HUES64 (cell line): ENCODE measurements at regions not wholly inside any gene's neighbourhood (a gene's known extent, or its start where the extent isn't known, plus 50 kb on each side); places are given as distances from the start of the nearest gene placed in this dataset.

Experiments
- H3K27ac ChIP-seq: 2 replicates; pipeline ENCODE4 v1.7.0; 2013; ENCODE audit warnings: low read depth, low read length, inconsistent platforms
- H3K27me3 ChIP-seq: 2 replicates; pipeline ENCODE4 v1.6.1; 2013; ENCODE audit warnings: mild to moderate bottlenecking, low read length; ENCODE audit not compliant: insufficient read depth
- H3K36me3 ChIP-seq: 2 replicates; pipeline ENCODE4 v1.6.1; 2013; ENCODE audit warnings: mild to moderate bottlenecking, low read length; ENCODE audit not compliant: insufficient read depth
- H3K4me1 ChIP-seq: 2 replicates; pipeline ENCODE4 v1.6.1; 2013; ENCODE audit warnings: mild to moderate bottlenecking, low read length, moderate library complexity; ENCODE audit not compliant: insufficient read depth
- H3K4me3 ChIP-seq: 2 replicates; pipeline ENCODE4 v1.5.1; 2013; ENCODE audit warnings: mild to moderate bottlenecking, low read length, moderate library complexity
- H3K9ac ChIP-seq: 2 replicates; pipeline ENCODE4 v1.6.1; 2013; ENCODE audit warnings: mild to moderate bottlenecking, low read depth, low read length
- H3K9me3 ChIP-seq: 2 replicates; pipeline ENCODE4 v1.6.1; 2013; ENCODE audit warnings: low read depth, low read length; ENCODE audit not compliant: insufficient read depth
- WGBS: fragments of 150-250, 120-280 bp; methylation state at CpG from one replicate; pipeline ENCODE4 v1.1.7; 2013; ENCODE audit warnings: missing lambda C conversion rate; 5-methylcytosine and 5-hydroxymethylcytosine counted together

GRCh38 chr16:50889276-50889675 is 147.4 kb downstream of the CYLD start:
- H3K4me1 ChIP-seq = no peaks in the 10 kb centered on the region; the same call in 1 of the 2 replicates
- no peak overlapping the region for H3K27ac ChIP-seq
- H3K9ac ChIP-seq = no peak overlapping the region
- H3K36me3 ChIP-seq = no peaks in the 10 kb centered on the region
- H3K27me3 ChIP-seq = no peaks in the 10 kb centered on the region
- no peak overlapping the region for H3K4me3 ChIP-seq
- H3K9me3 ChIP-seq = no peaks in the 10 kb centered on the region
- 94% methylated on average over 6 of the region's 6 CpGs for WGBS

- H3K27ac ChIP-seq = no peak overlapping the region
- H3K4me3 ChIP-seq = no peak overlapping the region
- 95% methylated on average over 8 of the region's 9 CpGs for WGBS
- no peaks in the 10 kb centered on the region for H3K9me3 ChIP-seq
- H3K36me3 ChIP-seq = no peaks in the 10 kb centered on the region
- no peaks in the 10 kb centered on the region; the same call in 1 of the 2 replicates for H3K4me1 ChIP-seq
- H3K9ac ChIP-seq = no peak overlapping the region
- no peaks in the 10 kb centered on the region for H3K27me3 ChIP-seq
Measured at GRCh38 chr16:50888486-50889261, 146.8 kb downstream of the CYLD start.

- no peak overlapping the region for H3K27ac ChIP-seq
- 90% methylated on average over 11 of the region's 11 CpGs for WGBS
- H3K9me3 ChIP-seq = no peaks in the 10 kb centered on the region
Measured at GRCh38 chr16:50887500-50888298, 145.8 kb downstream of the CYLD start.

GRCh38 chr16:50884066-50884860 is 142.4 kb downstream of the CYLD start:
- no peaks in the 10 kb centered on the region for H3K9me3 ChIP-seq
- 55% methylated on average over 17 of the region's 22 CpGs for WGBS
- no peak overlapping the region for H3K27ac ChIP-seq
- no peak overlapping the region for H3K4me3 ChIP-seq
- no peaks in the 10 kb centered on the region for H3K27me3 ChIP-seq
- H3K36me3 ChIP-seq = no peaks in the 10 kb centered on the region
- H3K4me1 ChIP-seq = no peaks in the 10 kb centered on the region
- H3K9ac ChIP-seq = no peak overlapping the region

More at GRCh38 chr16:50887500-50888298, 145.8 kb downstream of the CYLD start:
- no peaks in the 10 kb centered on the region; the same call in 1 of the 2 replicates for H3K4me1 ChIP-seq
- H3K27me3 ChIP-seq = no peaks in the 10 kb centered on the region
- no peaks in the 10 kb centered on the region for H3K36me3 ChIP-seq
- H3K4me3 ChIP-seq = no peak overlapping the region
- no peak overlapping the region for H3K9ac ChIP-seq

DNA sequence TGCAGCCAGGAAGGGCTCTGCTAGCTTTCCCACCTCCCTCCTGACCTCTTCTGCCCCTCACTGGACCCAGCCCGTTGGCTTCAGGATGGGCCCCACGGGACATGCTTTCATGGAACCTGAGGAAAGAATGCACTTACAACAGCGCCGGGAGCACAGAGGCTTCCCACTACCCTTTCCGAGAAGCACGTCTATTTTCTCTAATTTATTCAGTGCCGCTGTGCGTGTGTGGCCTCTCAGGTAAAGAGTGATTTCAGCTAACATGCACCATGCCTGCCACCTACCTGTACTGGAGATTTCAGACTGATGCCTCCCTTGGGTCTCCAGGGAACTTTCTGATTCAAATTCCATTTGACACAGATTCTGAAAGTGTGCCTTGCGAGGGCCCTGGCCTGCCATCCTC is 140.1 kb downstream of the CYLD start:
- WGBS = 88% methylated on average over 9 of the region's 9 CpGs
- H3K9me3 ChIP-seq = no peaks in the 10 kb centered on the region
- H3K4me3 ChIP-seq = no peak overlapping the region
- no peaks in the 10 kb centered on the region for H3K27me3 ChIP-seq
- no peak overlapping the region for H3K27ac ChIP-seq
- H3K4me1 ChIP-seq = no peaks in the 10 kb centered on the region
- no peaks in the 10 kb centered on the region for H3K36me3 ChIP-seq
- H3K9ac ChIP-seq = no peak overlapping the region

GRCh38 chr16:50881331-50881830 is 139.5 kb downstream of the CYLD start:
- Histone ChIP-seq H3K27me3 (no peaks in the 10 kb centered on the region), H3K27ac (no peak overlapping the region), H3K9ac (no peak overlapping the region), H3K4me3 (no peak overlapping the region), H3K36me3 (no peaks in the 10 kb centered on the region), H3K4me1 (no peaks in the 10 kb centered on the region), H3K9me3 (no peaks in the 10 kb centered on the region)
- WGBS = 89% methylated on average over 7 of the region's 7 CpGs

DNA sequence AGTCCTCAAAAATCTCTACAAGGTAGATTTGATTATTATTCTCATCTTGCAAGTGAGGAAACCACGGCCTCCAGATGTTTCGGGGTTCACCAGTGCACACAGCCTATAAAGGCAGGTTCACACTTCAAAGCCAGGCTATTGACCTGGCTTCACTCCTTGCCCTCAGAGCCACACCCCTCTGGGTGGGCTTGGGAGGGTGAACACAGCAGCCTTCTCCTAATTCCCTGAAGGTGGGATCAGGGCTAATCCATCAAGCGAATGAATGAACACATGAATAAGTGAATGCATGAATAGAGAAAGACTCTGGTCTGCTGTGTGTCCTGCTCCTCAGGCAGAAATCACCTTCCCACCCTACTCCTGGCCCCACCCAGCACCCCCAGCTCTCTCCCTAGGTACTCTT is 139.0 kb downstream of the CYLD start:
- no peaks in the 10 kb centered on the region for H3K27me3 ChIP-seq
- no peak overlapping the region for H3K9ac ChIP-seq
- no peaks in the 10 kb centered on the region for H3K4me1 ChIP-seq
- H3K36me3 ChIP-seq = no peaks in the 10 kb centered on the region
- no peak overlapping the region for H3K4me3 ChIP-seq
- H3K9me3 ChIP-seq = no peaks in the 10 kb centered on the region
- H3K27ac ChIP-seq = no peak overlapping the region
- 100% methylated on average over 2 of the region's 3 CpGs for WGBS

DNA sequence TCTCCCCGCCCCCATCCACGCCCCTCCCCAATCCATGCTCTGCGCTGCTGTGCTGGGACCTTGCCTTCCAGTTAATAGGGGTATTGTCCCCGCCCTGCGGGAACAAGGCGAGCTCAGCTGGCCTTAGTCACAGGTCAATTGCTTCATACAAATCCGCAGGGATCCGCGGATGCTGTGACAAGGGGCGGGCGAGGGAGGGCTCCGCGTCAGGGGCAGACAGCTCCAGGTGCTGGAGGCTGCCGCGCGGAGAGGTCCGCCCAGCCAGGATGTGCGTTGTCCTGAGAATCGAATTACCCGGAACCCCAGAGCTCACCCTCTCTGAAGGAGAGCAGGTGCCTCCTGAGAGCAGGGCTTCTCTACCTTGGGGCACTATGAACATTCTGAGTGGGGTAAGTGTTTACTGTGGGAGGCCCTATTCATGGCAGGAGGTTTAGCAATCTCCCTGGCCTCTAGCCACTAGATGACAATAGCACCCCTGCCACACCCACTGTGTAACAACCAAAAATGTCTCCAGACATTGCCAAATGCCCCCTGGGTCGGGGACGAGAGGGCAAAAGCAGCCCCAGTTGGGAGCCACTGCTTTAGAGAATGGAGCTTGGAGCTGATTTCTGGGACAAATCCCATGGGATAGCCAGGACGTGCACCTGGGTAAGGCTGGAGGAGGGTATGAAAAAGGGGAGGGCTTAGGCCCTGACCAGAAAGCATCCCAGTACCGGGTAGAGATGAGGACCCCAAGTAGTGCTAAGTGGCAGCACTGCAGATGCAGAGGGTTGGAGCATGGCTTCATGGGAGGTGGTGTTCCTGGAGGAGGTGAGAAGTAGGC is 138.2 kb downstream of the CYLD start:
- Histone ChIP-seq H3K27me3 (no peaks in the 10 kb centered on the region), H3K4me3 (peak overlapping the region; percentile 48), H3K36me3 (no peaks in the 10 kb centered on the region), H3K4me1 (no peaks in the 10 kb centered on the region), H3K27ac (no peak overlapping the region), H3K9ac (no peak overlapping the region), H3K9me3 (no peaks in the 10 kb centered on the region)
- WGBS = 17% methylated on average over 24 of the region's 24 CpGs

- H3K27ac ChIP-seq = no peak overlapping the region
- H3K36me3 ChIP-seq = no peaks in the 10 kb centered on the region
- H3K4me1 ChIP-seq = no peaks in the 10 kb centered on the region
- H3K9me3 ChIP-seq = no peaks in the 10 kb centered on the region
- H3K9ac ChIP-seq = no peak overlapping the region
- no peaks in the 10 kb centered on the region for H3K27me3 ChIP-seq
- WGBS = 88% methylated on average over 15 of the region's 15 CpGs
- H3K4me3 ChIP-seq = peak overlapping the region; percentile 48
Measured at GRCh38 chr16:50878966-50879615, 137.2 kb downstream of the CYLD start.

GRCh38 chr16:50878536-50878935 is 136.7 kb downstream of the CYLD start:
- H3K27ac ChIP-seq = no peak overlapping the region
- no peaks in the 10 kb centered on the region for H3K36me3 ChIP-seq
- no peaks in the 10 kb centered on the region for H3K4me1 ChIP-seq
- no peak overlapping the region for H3K4me3 ChIP-seq
- no peak overlapping the region for H3K9ac ChIP-seq
- H3K9me3 ChIP-seq = no peaks in the 10 kb centered on the region
- 71% methylated on average over 3 of the region's 3 CpGs for WGBS
- no peaks in the 10 kb centered on the region for H3K27me3 ChIP-seq
